ENCODE measurements at regions not wholly inside any gene's neighbourhood (a gene's known extent, or its start where the extent isn't known, plus 50 kb on each side); places are given as distances from the start of the nearest gene placed in this dataset.

GRCh38 chr20:52768694-52769093 lies 203.5 kb upstream of the TSHZ2 start:
- DNase-seq = no peak

GRCh38 chr20:52766645-52767435 lies 205.3 kb upstream of the TSHZ2 start:
- DNase-seq = no peak

DNA sequence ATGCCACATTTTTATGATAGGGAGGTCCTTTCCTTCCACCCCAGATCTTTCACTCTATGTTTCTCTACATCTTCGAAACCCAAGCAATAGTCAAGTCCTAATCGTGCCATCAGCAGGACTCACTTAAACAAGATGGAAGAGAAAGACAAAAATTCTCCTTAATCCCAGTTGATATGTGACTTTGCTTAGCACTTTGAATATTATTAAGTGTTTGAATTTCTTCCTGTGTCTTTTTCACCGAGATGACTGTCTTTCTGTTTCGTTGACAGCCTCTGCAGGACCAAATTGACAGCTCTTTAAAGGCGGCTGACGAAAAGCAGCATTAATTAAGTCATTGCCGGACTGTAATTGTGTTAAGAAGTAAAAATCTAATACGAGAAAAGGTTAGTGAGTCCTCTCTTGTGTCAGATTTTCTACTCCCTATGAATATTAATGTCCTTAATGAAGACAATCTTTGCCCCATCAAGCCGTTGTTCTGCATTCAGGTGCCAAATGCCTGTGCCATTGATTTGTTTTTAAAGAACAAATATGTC lies 208.8 kb upstream of the TSHZ2 start:
- no peak for DNase-seq

GRCh38 chr20:52761867-52762266 lies 210.3 kb upstream of the TSHZ2 start:
- no peak for DNase-seq

- no peak for DNase-seq
These were observed 211.4 kb upstream of the TSHZ2 start for GRCh38 chr20:52760791-52761190.

DNA sequence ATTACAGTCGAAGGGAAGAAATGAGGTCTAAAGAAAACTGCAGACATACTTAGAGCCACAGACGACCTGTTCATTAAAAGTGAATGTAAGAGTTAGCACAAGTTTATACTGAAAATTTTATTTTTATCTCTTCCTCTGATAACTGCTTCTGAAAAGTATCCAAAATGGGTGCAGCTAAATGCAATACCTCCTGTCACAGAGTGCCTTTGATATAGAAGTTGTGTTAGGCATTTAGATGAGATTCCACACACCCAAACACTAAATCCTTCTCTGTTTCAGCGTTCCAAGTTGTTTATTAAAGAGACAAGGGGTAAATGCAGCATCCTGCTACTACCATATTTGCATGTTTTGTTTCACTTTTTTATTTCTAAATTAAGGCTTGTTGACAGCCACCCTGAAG lies 214.7 kb upstream of the TSHZ2 start:
- DNase-seq = no peak

DNA sequence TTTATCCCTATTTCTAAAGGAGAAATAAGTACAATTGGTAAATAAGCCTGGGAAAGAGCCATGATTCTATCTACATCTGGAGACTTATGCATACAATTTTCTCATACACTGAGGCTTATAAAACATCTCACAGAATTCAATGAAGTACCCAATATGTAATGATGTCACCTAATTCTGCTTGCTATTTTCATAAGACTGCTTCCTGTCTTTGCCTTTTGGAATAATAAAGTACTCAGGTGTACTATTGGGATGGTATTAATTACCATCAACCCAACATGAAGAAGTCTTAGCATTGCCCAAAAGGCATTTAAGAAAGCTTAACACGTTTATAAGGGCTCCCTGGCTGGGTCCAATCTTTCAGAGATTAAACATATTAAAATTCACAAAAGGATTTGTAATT lies 216.4 kb upstream of the TSHZ2 start:
- no peak for DNase-seq

GRCh38 chr20:52754366-52754765 lies 217.8 kb upstream of the TSHZ2 start:
- DNase-seq = no peak

GRCh38 chr20:52752023-52752422 lies 220.1 kb upstream of the TSHZ2 start:
- DNase-seq = no peak

DNA sequence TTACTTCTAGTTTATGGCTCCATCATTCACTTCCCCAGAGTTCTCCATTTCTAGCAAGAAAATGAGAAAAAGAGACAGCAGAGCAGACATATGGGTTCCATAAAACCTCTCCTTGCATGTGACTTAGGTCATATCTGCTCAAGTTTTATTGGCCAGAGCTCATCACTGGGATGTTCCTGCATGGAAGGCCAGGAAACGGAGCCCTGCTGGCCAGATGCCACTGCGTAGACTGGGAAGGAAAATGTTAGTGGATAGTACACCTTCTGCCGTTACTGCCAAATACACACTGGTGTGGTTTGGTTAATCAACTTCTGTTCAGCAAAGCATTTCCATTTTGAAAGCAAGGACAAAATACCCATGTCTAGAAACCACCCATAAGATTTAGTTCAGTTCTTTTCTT lies 220.6 kb upstream of the TSHZ2 start:
- DNase-seq = no peak

GRCh38 chr20:52749938-52750337 lies 222.2 kb upstream of the TSHZ2 start:
- no peak for DNase-seq

- DNase-seq = no peak
These were observed 223.2 kb upstream of the TSHZ2 start for GRCh38 chr20:52748990-52749389.

GRCh38 chr20:52748285-52748932 lies 223.7 kb upstream of the TSHZ2 start:
- DNase-seq = no peak

DNA sequence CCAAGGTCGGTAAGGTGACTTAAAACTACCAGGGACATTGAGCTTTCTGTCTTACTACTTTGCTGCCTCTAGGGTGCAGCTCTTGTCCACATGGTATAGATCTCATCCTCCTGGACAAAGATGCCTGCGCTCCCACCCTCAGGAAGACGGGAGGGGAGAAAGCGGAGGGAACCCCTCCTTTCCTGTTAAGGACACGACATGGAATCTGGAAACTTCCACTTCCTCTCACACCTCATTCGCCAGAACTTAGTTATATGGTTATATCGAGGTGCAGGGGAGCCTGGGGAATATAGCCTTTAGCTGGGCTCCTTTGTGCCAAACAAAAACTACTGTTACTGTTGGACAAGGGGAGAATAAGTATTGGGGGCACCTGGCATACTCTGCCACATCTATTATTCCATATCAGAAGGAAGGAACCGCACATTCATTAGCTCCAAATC lies 224.3 kb upstream of the TSHZ2 start:
- DNase-seq = no peak

DNA sequence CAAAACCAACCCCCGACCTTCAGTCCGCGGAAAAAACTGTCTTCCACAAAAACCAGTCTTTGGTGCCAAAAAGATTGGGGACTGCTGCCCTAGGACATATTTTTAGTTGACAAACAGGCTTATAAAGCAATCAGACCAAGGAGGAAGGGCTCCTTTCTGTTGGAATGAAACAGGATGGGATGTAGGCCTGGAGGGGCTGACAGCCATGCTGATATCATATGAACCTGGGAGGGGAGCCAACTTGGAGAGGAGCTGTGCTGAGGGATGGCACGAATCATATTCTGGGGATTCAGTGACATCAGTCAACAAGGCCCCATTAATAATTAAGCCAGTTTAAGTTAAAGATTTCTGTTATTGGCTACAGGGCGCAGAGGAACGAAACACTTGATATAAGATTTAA lies 225.4 kb upstream of the TSHZ2 start:
- DNase-seq = no peak

- DNase-seq = no peak
These were observed 226.0 kb upstream of the TSHZ2 start for GRCh38 chr20:52746190-52746589.

DNA sequence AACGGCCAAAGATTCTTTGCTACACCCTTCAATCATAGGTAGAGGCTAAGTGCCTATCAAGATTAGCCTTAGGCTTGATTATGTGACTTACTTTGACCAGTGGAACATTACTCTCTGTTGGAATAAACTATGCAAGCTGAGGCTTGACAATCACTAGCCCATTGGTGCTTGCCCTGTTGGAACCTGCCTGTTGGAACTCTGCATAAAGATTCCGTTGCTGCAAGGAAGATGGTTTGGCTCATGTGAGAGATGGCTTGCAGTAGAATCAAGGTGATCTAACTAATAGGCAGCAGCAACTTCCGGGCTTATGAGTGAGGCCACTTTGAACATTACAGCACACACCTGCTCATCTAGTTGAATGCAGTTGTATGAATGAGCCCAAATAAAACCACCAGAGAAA lies 227.7 kb upstream of the TSHZ2 start:
- no peak for DNase-seq

- DNase-seq = no peak
These were observed 234.1 kb upstream of the TSHZ2 start for GRCh38 chr20:52738081-52738480.

- DNase-seq = no peak
These were observed 235.7 kb upstream of the TSHZ2 start for GRCh38 chr20:52736507-52736906.

DNA sequence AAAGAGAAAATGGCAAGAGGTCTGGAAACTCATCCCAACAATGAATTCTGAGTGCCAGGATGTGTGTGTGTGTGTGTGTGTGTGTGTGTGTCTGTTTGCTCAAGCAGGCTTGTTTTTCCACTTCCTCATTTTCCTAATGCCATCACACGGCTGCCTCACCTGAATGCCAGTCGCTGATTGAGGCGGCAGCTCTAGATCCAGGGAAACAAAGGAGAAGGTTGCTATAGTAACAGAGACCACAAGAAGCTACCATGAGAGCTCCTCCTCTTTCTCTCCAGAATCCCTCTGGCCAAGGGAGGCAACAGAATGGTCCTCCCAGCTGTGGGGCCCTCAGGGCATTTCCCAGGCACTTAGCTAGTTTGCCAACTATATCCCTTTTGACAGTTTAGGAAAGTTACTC lies 241.1 kb upstream of the TSHZ2 start:
- DNase-seq = no peak

DNA sequence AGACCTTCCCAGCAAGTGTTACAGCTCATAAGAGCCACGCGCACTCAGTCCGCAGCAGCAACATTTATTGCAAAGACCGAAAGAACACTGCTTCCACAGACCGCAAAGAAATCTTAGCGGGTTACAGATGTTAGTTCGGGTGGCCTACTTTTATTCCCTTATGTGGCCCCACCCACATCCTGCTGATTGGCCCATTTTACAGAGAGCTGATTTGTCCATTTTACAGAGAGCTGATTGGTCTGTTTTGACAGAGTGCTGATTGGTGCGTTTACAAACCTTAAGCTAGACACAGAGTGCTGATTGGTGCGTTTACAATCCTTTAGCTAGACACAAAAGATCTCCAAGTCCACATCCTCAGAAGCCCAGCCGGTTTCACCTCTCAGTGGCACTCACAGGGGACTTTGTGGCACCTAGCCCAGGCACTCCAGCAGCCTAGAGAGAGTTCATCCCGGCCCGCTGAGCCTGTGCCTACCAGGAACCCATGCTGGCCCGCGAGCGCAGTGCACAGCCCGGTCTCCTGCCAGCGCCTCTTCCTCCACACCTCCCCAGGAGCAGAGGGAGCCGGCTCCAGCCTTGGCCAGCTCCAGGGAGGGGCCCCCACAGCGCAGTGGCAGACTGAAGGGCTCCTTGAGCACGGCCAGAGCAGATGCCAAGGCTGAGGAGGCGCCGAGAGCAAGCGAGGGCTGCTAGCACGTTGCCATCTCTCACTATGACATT lies 244.3 kb upstream of the TSHZ2 start:
- DNase-seq = no peak

GRCh38 chr20:52724541-52724940 lies 247.6 kb upstream of the TSHZ2 start:
- no peak for DNase-seq

- DNase-seq = no peak
These were observed 249.1 kb upstream of the TSHZ2 start for GRCh38 chr20:52722926-52723688.
